Panc1 (cell line): ENCODE measurements at regions not wholly inside any gene's neighbourhood (a gene's known extent, or its start where the extent isn't known, plus 50 kb on each side); places are given as distances from the start of the nearest gene placed in this dataset.

ENCODE experiments used
- CTCF ChIP-seq: fragments of 450-650 bp; IDR thresholded peaks from 2 replicates; pipeline ENCODE4 v1.5.1; 2017; ENCODE audit warnings: mild to moderate bottlenecking
- REST ChIP-seq, 2 experiments: IDR thresholded peaks; 2 replicates each; pipeline ENCODE4 v1.6.1; 2011 to 2012; ENCODE audit warnings: low read depth in 2 of 2, control low read depth in 1 of 2, low read length in 1 of 2, mild to moderate bottlenecking in 1 of 2, moderate library complexity in 1 of 2; ENCODE audit not compliant: insufficient read depth in 1 of 2

- no peak for TF ChIP-seq CTCF
- no peak for TF ChIP-seq REST (IDR thresholded peaks at IDR 0.05; ENCODE audit: insufficient read depth in 1 of 2, low read depth in 2 of 2, low read length in 1 of 2)
Observed at GRCh38 chr1:29406814-29407213, 170.5 kb downstream of the PTPRU start.
